Right lobe of liver (tissue), 4 donors: ENCODE measurements at regions not wholly inside any gene's neighbourhood (a gene's known extent, or its start where the extent isn't known, plus 50 kb on each side); places are given as distances from the start of the nearest gene placed in this dataset.
"Not testable (repeated sequence)": the region's sequence is repeated elsewhere in the genome, so short reads cannot be mapped to it uniquely, and the experiment has no call there.

Source experiments
- CTCF ChIP-seq, 4 donors: fragments of 200-600 bp in 3 of 4; fragments of 450-650 bp in 1 of 4; IDR thresholded peaks; one replicate each; pipeline versions ENCODE4 v1.5.1 to v1.8.0; 2016 to 2022; ENCODE audit warnings: antibody characterized with exemption in 4 of 4, mild to moderate bottlenecking in 2 of 4
- POLR2A ChIP-seq: fragments of 450-650 bp; IDR thresholded peaks from one replicate; pipeline ENCODE4 v1.6.1; 2017; ENCODE audit warnings: antibody characterized with exemption, mild to moderate bottlenecking
- donor health status: DM: no; HTN: no; CAD: no.
- donor health status: DM: no; HTN: no; CAD: no.
- donor health status: DM: no; HTN: yes; CAD: no.

DNA sequence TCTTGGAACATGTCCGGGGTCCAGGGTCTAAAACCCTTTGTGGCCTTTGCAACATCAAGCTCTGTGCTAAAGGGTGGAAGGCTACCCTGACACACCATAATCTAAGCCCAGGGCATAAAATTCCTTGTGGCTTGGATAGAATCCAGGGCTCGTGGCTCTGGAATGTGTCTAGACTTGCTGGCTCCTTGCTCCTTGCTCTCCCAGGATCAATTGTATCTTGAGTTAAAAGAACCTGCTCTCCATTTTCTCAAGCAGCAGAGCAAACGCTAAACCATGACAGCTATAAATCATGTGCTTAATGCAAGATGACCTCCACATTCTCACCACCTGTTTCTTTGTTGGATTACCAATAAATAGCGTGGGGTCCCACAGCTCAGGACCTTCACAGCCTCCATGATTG, 1140.9 kb upstream of the TMPRSS15 start:
- not testable (repeated sequence) for TF ChIP-seq CTCF (IDR thresholded peaks at IDR 0.05); POLR2A
